Tibial nerve (tissue), 4 donors: ENCODE measurements at regions not wholly inside any gene's neighbourhood (a gene's known extent, or its start where the extent isn't known, plus 50 kb on each side); places are given as distances from the start of the nearest gene placed in this dataset.

ENCODE experiments used
- CTCF ChIP-seq, 5 experiments: fragments of 200-600 bp in 3 of 5; fragments of 450-650 bp in 2 of 5; sonication (generic) in 3 of 5; IDR thresholded peaks; one replicate each; pipeline ENCODE4 v1.5.1; 2016 to 2019; ENCODE audit warnings: antibody characterized with exemption in 5 of 5, mild to moderate bottlenecking in 3 of 5, moderate library complexity in 2 of 5
- EP300 ChIP-seq, 2 donors: sonication (generic); formaldehyde crosslinking; IDR thresholded peaks; one replicate each; pipeline ENCODE4 v1.6.1; 2017; ENCODE audit warnings: antibody characterized with exemption in 2 of 2, mild to moderate bottlenecking in 1 of 2
- POLR2A ChIP-seq, 2 donors: fragments of 450-650 bp; IDR thresholded peaks; one replicate each; pipeline ENCODE4 v1.6.1; 2017; ENCODE audit warnings: antibody characterized with exemption in 2 of 2, mild to moderate bottlenecking in 2 of 2, moderate library complexity in 2 of 2

DNA sequence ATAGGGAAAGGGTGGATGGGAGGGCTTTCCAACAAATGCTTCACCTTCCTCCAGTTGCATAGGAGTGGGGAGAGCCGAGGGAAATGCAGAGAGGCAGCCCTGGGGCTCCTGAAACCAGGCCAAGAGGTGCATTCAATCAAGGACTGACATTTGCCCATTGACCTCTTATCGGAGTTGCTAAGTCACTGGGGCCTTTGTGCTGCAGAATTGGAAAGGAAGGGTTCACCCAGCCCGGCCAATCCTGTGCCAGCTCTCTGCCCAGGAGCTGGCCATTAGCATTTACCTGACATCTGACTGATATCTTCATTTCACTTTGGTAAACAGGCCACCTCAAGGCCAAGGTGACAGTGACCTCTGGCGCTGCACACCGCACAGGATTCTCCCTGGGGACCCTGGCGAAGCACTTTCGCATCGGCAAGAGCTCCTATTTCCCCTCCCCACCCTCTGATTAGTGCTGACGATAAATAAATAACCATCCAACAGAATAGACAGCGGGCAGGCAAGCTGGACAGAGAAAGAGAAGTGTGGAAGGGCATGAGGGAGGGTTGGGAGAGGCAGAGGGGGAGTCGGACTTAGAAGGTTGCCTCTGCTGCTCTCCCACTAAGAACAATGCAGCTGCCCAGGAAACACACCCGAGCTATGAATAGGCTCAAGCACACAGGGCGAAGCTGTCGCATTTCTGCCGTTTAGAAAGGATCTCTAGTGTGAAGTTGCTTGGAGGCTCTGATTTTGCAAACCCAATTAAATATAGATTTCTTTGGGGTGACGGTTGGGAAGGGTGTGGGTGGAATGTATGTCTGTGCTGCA is 57.0 kb upstream of the BOD1 start:
- TF ChIP-seq CTCF (IDR thresholded peaks at IDR 0.05) (no peak), EP300 (IDR thresholded peaks at IDR 0.05) (no peak), POLR2A (IDR thresholded peaks at IDR 0.05) (no peak)
